ENCODE measurements at regions not wholly inside any gene's neighbourhood (a gene's known extent, or its start where the extent isn't known, plus 50 kb on each side); places are given as distances from the start of the nearest gene placed in this dataset.

DNA sequence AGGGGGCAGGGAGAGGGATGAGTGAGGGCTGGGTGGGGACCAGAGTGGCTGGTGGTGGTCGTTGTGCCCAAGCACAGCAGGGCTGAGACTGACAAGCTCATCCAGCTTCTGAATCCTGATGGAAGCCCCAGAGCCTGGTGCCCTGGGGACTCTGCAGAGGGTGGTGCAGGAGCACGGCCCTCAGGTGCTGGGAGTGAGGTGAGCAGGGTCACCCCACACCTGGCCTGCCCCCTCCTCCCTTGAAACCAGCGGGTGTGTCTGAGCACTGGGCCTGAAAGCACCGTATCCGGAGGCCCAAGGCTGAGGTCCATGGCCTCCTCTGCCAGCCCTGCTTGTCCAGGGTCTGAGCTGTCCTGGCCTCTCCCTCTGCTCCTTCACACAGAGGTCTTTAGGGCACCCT lies 218.2 kb downstream of the ZNF248 start:
- Histone ChIP-seq H3K4me1 (no peaks in the 10 kb centered on the region), H3K9me3 (peaks cover 10 to 19% of the 10 kb centered on the region in 2 donors), H3K36me3 (no peaks in the 10 kb centered on the region), H3K4me3 (no peak overlapping the region), H3K27me3 (no peaks in the 10 kb centered on the region), H3K27ac (no peak overlapping the region)
- no peak for DNase-seq (ENCODE audit: low spot score in 2 of 2)
- intact Hi-C loops (cut with DNase I; ENCODE audit: low total_unique reads), result no loop called here
- no peak for TF ChIP-seq POLR2AphosphoS5 (IDR thresholded peaks at IDR 0.05)

- peaks cover 14 to 19% of the 10 kb centered on the region in 2 donors for H3K9me3 ChIP-seq
- H3K27ac ChIP-seq, result no peak overlapping the region
- H3K4me1 ChIP-seq, result no peaks in the 10 kb centered on the region
- TF ChIP-seq POLR2AphosphoS5 (IDR thresholded peaks at IDR 0.05) (no peak), POLR2A (IDR thresholded peaks at IDR 0.05) (no peak)
- TF ChIP-seq, protein P1, sequence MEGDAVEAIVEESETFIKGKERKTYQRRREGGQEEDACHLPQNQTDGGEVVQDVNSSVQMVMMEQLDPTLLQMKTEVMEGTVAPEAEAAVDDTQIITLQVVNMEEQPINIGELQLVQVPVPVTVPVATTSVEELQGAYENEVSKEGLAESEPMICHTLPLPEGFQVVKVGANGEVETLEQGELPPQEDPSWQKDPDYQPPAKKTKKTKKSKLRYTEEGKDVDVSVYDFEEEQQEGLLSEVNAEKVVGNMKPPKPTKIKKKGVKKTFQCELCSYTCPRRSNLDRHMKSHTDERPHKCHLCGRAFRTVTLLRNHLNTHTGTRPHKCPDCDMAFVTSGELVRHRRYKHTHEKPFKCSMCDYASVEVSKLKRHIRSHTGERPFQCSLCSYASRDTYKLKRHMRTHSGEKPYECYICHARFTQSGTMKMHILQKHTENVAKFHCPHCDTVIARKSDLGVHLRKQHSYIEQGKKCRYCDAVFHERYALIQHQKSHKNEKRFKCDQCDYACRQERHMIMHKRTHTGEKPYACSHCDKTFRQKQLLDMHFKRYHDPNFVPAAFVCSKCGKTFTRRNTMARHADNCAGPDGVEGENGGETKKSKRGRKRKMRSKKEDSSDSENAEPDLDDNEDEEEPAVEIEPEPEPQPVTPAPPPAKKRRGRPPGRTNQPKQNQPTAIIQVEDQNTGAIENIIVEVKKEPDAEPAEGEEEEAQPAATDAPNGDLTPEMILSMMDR (IDR thresholded peaks at IDR 0.05), result no peak
- intact Hi-C loops (cut with DNase I; ENCODE audit: low total_unique reads), result no loop called here
- no peaks in the 10 kb centered on the region for H3K27me3 ChIP-seq
- H3K36me3 ChIP-seq, result no peaks in the 10 kb centered on the region
- no peak for DNase-seq (ENCODE audit: low spot score in 2 of 2)
- H3K4me3 ChIP-seq, result no peak overlapping the region
Measured at GRCh38 chr10:37638569-37638968, 218.8 kb downstream of the ZNF248 start.

DNA sequence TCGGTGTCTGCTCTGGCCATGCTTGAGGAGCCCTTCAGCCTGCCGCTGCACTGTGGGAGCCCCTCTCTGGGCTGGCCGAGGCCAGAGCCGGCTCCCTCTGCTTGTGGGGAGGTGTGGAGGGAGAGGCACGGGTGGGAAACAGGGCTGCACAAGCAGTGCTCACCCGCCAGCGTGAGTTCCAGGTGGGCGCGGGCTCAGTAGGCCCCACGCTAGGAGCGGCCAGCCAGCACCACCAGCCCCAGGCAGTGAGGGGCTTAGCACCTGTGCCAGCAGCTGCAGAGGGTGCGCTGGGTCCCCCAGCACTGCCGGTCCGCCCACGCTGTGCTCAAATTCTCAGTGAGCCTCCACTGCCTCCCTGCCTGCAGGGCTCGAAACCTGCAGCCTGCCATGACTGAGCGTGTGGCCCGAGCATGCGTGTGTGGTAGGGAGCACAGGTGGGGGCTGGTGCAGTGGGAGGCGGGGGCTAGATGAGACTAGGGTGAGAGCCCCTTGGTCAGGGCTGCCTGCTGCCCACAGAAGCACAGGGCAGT lies 223.0 kb downstream of the ZNF248 start:
- Histone ChIP-seq H3K4me1 (no peaks in the 10 kb centered on the region), H3K9me3 (peaks cover 14 to 19% of the 10 kb centered on the region in 2 donors), H3K36me3 (no peaks in the 10 kb centered on the region), H3K27ac (no peak overlapping the region), H3K4me3 (no peak overlapping the region), H3K27me3 (no peaks in the 10 kb centered on the region)
- intact Hi-C loops (cut with DNase I; ENCODE audit: low total_unique reads), result no loop called here
- no peak for DNase-seq (ENCODE audit: low spot score in 2 of 2)
- no peak for TF ChIP-seq POLR2A (IDR thresholded peaks at IDR 0.05)

DNA sequence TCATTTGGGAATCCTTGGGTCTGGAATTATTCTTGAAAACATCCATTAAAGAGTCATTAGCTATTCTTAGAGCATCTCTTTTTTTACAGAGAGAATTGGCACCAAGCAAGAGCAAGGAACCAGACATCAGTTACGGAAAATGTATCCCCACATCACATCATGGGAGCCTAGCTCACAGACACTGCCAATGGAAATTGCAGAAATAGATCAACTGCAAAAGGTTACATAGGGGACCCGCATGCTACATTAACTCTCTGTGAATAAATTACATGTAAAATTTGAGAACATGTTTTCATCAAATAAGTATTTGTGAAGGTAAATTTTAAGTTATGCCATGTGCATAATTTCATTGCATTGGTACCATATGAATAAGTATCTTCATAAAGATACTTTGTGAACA lies 224.8 kb downstream of the ZNF248 start:
- Histone ChIP-seq H3K36me3 (no peaks in the 10 kb centered on the region), H3K27ac (no peak overlapping the region), H3K9me3 (peaks cover 14 to 17% of the 10 kb centered on the region in 2 donors), H3K4me3 (no peak overlapping the region), H3K4me1 (no peaks in the 10 kb centered on the region), H3K27me3 (no peaks in the 10 kb centered on the region)
- no peak for TF ChIP-seq POLR2AphosphoS5 (IDR thresholded peaks at IDR 0.05)
- no peak for DNase-seq (ENCODE audit: low spot score in 2 of 2)
- intact Hi-C loops (cut with DNase I; ENCODE audit: low total_unique reads), result no loop called here

- no peak for TF ChIP-seq POLR2A (IDR thresholded peaks at IDR 0.05)
- TF ChIP-seq, protein P1 (IDR thresholded peaks at IDR 0.05), result no peak
- TF ChIP-seq POLR2AphosphoS5 (IDR thresholded peaks at IDR 0.05), result no peak
- no peak for DNase-seq (ENCODE audit: low spot score in 2 of 2)
- intact Hi-C loops (cut with DNase I; ENCODE audit: low total_unique reads), result no loop called here
- Histone ChIP-seq H3K4me1 (no peaks in the 10 kb centered on the region), H3K36me3 (no peaks in the 10 kb centered on the region), H3K4me3 (no peak overlapping the region), H3K27me3 (no peaks in the 10 kb centered on the region), H3K27ac (no peak overlapping the region), H3K9me3 (peaks cover 0 to 11% of the 10 kb centered on the region in 2 donors)
Measured at GRCh38 chr10:37623506-37623905, 233.9 kb downstream of the ZNF248 start.

DNA sequence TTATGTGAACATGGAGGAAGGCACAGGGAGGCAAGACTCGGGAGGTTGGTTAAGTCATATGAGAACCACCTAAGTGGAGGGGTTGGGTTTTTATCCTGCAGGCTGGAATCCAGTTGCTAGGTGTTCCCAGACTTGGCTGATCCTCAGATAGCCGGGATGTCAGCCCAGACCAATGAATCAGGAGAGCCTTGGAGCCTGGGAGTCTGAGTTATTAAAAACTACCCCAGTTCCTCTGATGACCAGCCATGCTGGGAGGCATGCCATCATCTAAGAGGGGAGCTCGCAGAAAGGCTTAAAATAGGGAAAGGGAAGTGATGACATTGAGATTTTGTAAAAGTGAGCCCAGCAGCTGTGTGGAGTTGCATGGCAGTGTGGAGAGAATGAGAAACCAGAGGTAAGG lies 238.1 kb downstream of the ZNF248 start:
- DNase-seq (ENCODE audit: low spot score in 2 of 2), result no peak
- Histone ChIP-seq H3K4me3 (no peak overlapping the region), H3K27ac (no peak overlapping the region), H3K4me1 (no peaks in the 10 kb centered on the region), H3K36me3 (no peaks in the 10 kb centered on the region), H3K9me3 (peaks cover 7 to 20% of the 10 kb centered on the region in 2 donors), H3K27me3 (no peaks in the 10 kb centered on the region)
- TF ChIP-seq POLR2AphosphoS5 (IDR thresholded peaks at IDR 0.05) (no peak), POLR2A (IDR thresholded peaks at IDR 0.05) (no peak)
- TF ChIP-seq, protein P1 (IDR thresholded peaks at IDR 0.05), result no peak
- intact Hi-C loops (cut with DNase I; ENCODE audit: low total_unique reads), result no loop called here

GRCh38 chr10:37588299-37588698 lies 269.1 kb downstream of the ZNF248 start:
- H3K9me3 ChIP-seq, result no peaks in the 10 kb centered on the region
- H3K27me3 ChIP-seq, result no peaks in the 10 kb centered on the region
- intact Hi-C loops (cut with DNase I; ENCODE audit: low total_unique reads), result no loop called here
- DNase-seq (ENCODE audit: low spot score in 2 of 2), result no peak
- no peak overlapping the region for H3K27ac ChIP-seq
- H3K4me3 ChIP-seq, result no peak overlapping the region
- no peaks in the 10 kb centered on the region for H3K36me3 ChIP-seq
- no peaks in the 10 kb centered on the region for H3K4me1 ChIP-seq
- TF ChIP-seq, protein P1 (IDR thresholded peaks at IDR 0.05), result no peak
- no peak for TF ChIP-seq POLR2AphosphoS5 (IDR thresholded peaks at IDR 0.05)
- no peak for TF ChIP-seq POLR2A (IDR thresholded peaks at IDR 0.05)
